HepG2 (cell line): ENCODE measurements at regions not wholly inside any gene's neighbourhood (a gene's known extent, or its start where the extent isn't known, plus 50 kb on each side); places are given as distances from the start of the nearest gene placed in this dataset.
"Not testable (repeated sequence)": the region's sequence is repeated elsewhere in the genome, so short reads cannot be mapped to it uniquely, and the experiment has no call there.

Experiments used
- ATAC-seq: fragments of 200-7000 bp; cut with Tn5 transposase; 3 replicates; pipeline ENCODE4 v1.9.1; 2020; ENCODE audit warnings: mild to moderate bottlenecking, moderate library complexity
- BruUV-seq: library from RNA; stranded (reverse); fragments of 400-500 nt; replicated peaks from 2 replicates; lab custom pipeline; 2021; lab: Mats Ljungman, UMichigan
- CTCF ChIA-PET: fragments of 300-600 bp; formaldehyde crosslinking; extraction: SDS; loops from one replicate; lab custom pipeline; 2021; ENCODE audit warnings: low total read pairs, inconsistent platforms, low intra/inter-chr PET ratio; lab: Yijun Ruan, JAX
- POLR2A ChIA-PET: fragments of 350-600 bp; sonication (Branson Sonifier 250); formaldehyde crosslinking; loops from one replicate; lab custom pipeline; 2020; ENCODE audit warnings: antibody characterized with exemption, inconsistent platforms; lab: Yijun Ruan, JAX
- DNase-seq: peaks from one replicate; pipeline ENCODE4 v3.0.0-alpha.2; 2015; ENCODE audit warnings: low spot score
- FAIRE-seq: peaks from 3 replicates; lab custom pipeline; 2011; peaks lifted over from hg19 to GRCh38; lab: Jason Lieb, UNC
- H2AFZ ChIP-seq: one replicate; pipeline ENCODE4 v1.6.1; 2011; ENCODE audit warnings: low read length, inconsistent platforms
- H3K27ac ChIP-seq: fragments of 300-600 bp; 3 replicates; pipeline ENCODE4 v1.8.0; 2011; ENCODE audit warnings: mixed run types, mild to moderate bottlenecking, mixed read lengths, low read length, inconsistent platforms; ENCODE audit not compliant: insufficient read depth; ENCODE audit errors: extremely low read length
- H3K27me3 ChIP-seq, 2 experiments: fragments of 200-600 bp in 1 of 2; 2 replicates in 1 of 2; 3 replicates in 1 of 2; pipeline versions ENCODE4 v1.6.0 to v1.8.0; 2011; ENCODE audit warnings: low read length in 2 of 2, mild to moderate bottlenecking in 2 of 2, moderate library complexity in 2 of 2, inconsistent platforms in 1 of 2; ENCODE audit not compliant: insufficient read depth in 2 of 2, control insufficient read depth in 1 of 2
- H3K36me3 ChIP-seq, 2 experiments: fragments of 200-600 bp in 1 of 2; replicated peaks in 1 of 2; 2 replicates in 1 of 2; 3 replicates in 1 of 2; pipeline versions ENCODE4 v1.5.1 to v1.8.0; 2011; ENCODE audit warnings: low read length in 2 of 2, inconsistent platforms in 1 of 2; ENCODE audit not compliant: insufficient read depth in 2 of 2, control insufficient read depth in 1 of 2
- H3K4me1 ChIP-seq: 2 replicates; pipeline ENCODE4 v1.5.1; 2012; ENCODE audit warnings: low read length, inconsistent platforms; ENCODE audit not compliant: insufficient read depth
- H3K4me2 ChIP-seq: 2 replicates; pipeline ENCODE4 v1.6.0; 2011; ENCODE audit warnings: low read depth, low read length, inconsistent platforms
- H3K4me3 ChIP-seq, 3 experiments: fragments of 200-600 bp in 1 of 3; sonication (generic), shearing (Covaris generic) in 1 of 3; replicated peaks in 1 of 3; 2 replicates each; pipeline ENCODE4 v1.5.1; 2011 to 2016; ENCODE audit warnings: low read length in 3 of 3, inconsistent platforms in 2 of 3, low read depth in 2 of 3, mild to moderate bottlenecking in 2 of 3, control low read depth in 1 of 3, mixed read lengths in 1 of 3; ENCODE audit not compliant: insufficient read depth in 1 of 3
- H3K79me2 ChIP-seq: one replicate; pipeline ENCODE4 v1.6.1; 2011; ENCODE audit warnings: low read length, inconsistent platforms; ENCODE audit not compliant: insufficient read depth
- H3K9ac ChIP-seq: 2 replicates; pipeline ENCODE4 v1.6.0; 2011; ENCODE audit warnings: mild to moderate bottlenecking, low read depth, low read length, inconsistent platforms; ENCODE audit not compliant: insufficient read depth
- H3K9me3 ChIP-seq: 2 replicates; pipeline ENCODE4 v1.5.1; 2012; ENCODE audit warnings: mild to moderate bottlenecking, low read length
- H4K20me1 ChIP-seq: 2 replicates; pipeline ENCODE4 v1.6.0; 2011; ENCODE audit warnings: inconsistent platforms, mild to moderate bottlenecking, low read length, moderate library complexity; ENCODE audit not compliant: insufficient read depth
- RFX3 ChIP-seq: IDR thresholded peaks from 2 replicates; pipeline ENCODE4 v1.6.1; 2016; ENCODE audit warnings: missing biosample characterization, missing genetic modification reagents
- ZBTB40 ChIP-seq, 2 experiments: fragments of 450-650 bp in 1 of 2; sonication (generic) in 1 of 2; formaldehyde crosslinking in 1 of 2; IDR thresholded peaks; 2 replicates each; pipeline versions ENCODE4 v1.6.1 to v1.8.0; 2016 to 2022; ENCODE audit warnings: antibody characterized with exemption in 1 of 2, mild to moderate bottlenecking in 1 of 2, missing genetic modification reagents in 1 of 2
- WGBS: methylation state at CpG from one replicate; pipeline ENCODE4 v1.1.6; 2017; ENCODE audit warnings: low lambda C conversion rate; 5-methylcytosine and 5-hydroxymethylcytosine counted together
- in situ Hi-C: cut with HindIII; loops from 2 replicates; pipeline ENCODE4 v1.10.0; 2017; ENCODE audit warnings: low pct_unique_long_range_greater_than_20kb; ENCODE audit not compliant: extremely low pct_ligation_motif_present
- intact Hi-C: fragments of 100-400 bp; cut with micrococcal nuclease; formaldehyde crosslinking; loops from one replicate; pipeline ENCODE4 v1.10.0; 2022; ENCODE audit not compliant: unreplicated experiment

GRCh38 chr4:4032801-4033605 is 193.7 kb downstream of the OTOP1 start:
- H3K4me3 ChIP-seq, H3K79me2 ChIP-seq, H3K27me3 ChIP-seq, DNase-seq, FAIRE-seq, H3K27ac ChIP-seq, ATAC-seq, intact Hi-C loops, in situ Hi-C loops, BruUV-seq, H3K36me3 ChIP-seq, H2AFZ ChIP-seq, H4K20me1 ChIP-seq, H3K9me3 ChIP-seq, CTCF ChIA-PET, H3K9ac ChIP-seq, POLR2A ChIA-PET: not testable (repeated sequence)
- 26% methylated on average over 14 of the region's 19 CpGs for WGBS
- H3K4me2 ChIP-seq: peak overlapping the region; percentile 45; the same call in 1 of the 2 replicates
- peaks cover 32% of the 10 kb centered on the region for H3K4me1 ChIP-seq
- TF ChIP-seq RFX3 (CRISPR knock-in tag): peak; percentile 48

GRCh38 chr4:4037399-4038138 is 189.2 kb downstream of the OTOP1 start:
- POLR2A ChIA-PET, intact Hi-C loops, H3K79me2 ChIP-seq, H3K9ac ChIP-seq, H3K4me2 ChIP-seq, H3K4me3 ChIP-seq, CTCF ChIA-PET, H3K27me3 ChIP-seq, H3K9me3 ChIP-seq, DNase-seq, BruUV-seq, H2AFZ ChIP-seq, ATAC-seq, H3K36me3 ChIP-seq, H3K27ac ChIP-seq, H4K20me1 ChIP-seq, in situ Hi-C loops, FAIRE-seq: not testable (repeated sequence)
- TF ChIP-seq ZBTB40 (IDR thresholded peaks at IDR 0.05) (peak; percentile 33; the same call in 1 of the 2 replicates), ZBTB40 (CRISPR knock-in tag; IDR thresholded peaks at IDR 0.05) (peak; percentile 96)
- 63% methylated on average over 9 of the region's 9 CpGs for WGBS
- peaks cover 18% of the 10 kb centered on the region for H3K4me1 ChIP-seq
